Heart left ventricle (tissue), 13 donors: ENCODE measurements at regions not wholly inside any gene's neighbourhood (a gene's known extent, or its start where the extent isn't known, plus 50 kb on each side); places are given as distances from the start of the nearest gene placed in this dataset.

ENCODE experiments used
- POLR2A ChIP-seq, 2 donors: fragments of 450-650 bp; IDR thresholded peaks; one replicate each; pipeline ENCODE4 v1.6.1; 2017; ENCODE audit warnings: antibody characterized with exemption in 2 of 2, mild to moderate bottlenecking in 2 of 2, moderate library complexity in 2 of 2
- TF ChIP-seq, protein P1 (sequence below), 12 donors: fragments of 200-600 bp; sonication (generic) in 4 of 12; IDR thresholded peaks; one replicate each; pipeline versions ENCODE4 v1.5.0 to v1.8.0; 2018 to 2022; ENCODE audit warnings: antibody characterized with exemption in 12 of 12, mild to moderate bottlenecking in 5 of 12
- donor health status: ischemic (EF 13 %, LVEDD 7.1; RV severe dilation, severe dysfunction).
- donor health status: DM: no; HTN: yes; CAD: no.
- donor health status: DM: no; HTN: no; CAD: no.
- donor health status: ischemic (EF 25% LVEDD 6.9; RV normal size, moderate dysfunction).
- donor health status: ischemic (EF 25% LVEDD 5.7; RV mildly dilated, moderate dysfunction).
- donor health status: ischemic (EF 35%, LVEDD 5.7; RV mildly dilated, moderate dysfunction).
- donor health status: nonischemic (EF 11% LVEDD 7.7; RV severe dilation, severe dysfunction).
- donor health status: DM: yes; HTN: yes; CAD: no.
- donor health status: PGD.
- donor health status: ischemic (EF 29% LVEDD 5.4; RV normal size, mild dysfunction).
- donor health status: nonischemic (EF 23%, LVEDD 6.1; RV moderate dilation, normal function).

DNA sequence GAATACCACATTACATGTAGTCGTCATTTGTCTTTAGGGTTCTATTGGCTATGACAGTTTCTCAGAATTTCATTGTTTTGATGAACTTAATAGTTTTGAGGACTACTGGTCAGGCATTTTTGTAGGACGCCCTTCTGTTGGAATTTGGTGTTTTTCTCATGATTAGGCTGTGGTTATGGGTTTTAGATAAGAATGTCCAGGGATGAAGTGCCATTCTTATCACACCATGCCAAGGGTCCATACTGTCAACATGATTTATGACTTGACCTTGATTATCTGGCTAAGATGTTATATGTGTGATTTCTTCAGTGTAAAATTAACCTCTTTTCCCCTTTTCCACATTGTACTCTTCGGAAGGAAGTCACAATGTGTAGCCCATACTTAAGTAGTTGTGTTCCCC lies 135.3 kb downstream of the DIPK2A start:
- TF ChIP-seq, protein P1, sequence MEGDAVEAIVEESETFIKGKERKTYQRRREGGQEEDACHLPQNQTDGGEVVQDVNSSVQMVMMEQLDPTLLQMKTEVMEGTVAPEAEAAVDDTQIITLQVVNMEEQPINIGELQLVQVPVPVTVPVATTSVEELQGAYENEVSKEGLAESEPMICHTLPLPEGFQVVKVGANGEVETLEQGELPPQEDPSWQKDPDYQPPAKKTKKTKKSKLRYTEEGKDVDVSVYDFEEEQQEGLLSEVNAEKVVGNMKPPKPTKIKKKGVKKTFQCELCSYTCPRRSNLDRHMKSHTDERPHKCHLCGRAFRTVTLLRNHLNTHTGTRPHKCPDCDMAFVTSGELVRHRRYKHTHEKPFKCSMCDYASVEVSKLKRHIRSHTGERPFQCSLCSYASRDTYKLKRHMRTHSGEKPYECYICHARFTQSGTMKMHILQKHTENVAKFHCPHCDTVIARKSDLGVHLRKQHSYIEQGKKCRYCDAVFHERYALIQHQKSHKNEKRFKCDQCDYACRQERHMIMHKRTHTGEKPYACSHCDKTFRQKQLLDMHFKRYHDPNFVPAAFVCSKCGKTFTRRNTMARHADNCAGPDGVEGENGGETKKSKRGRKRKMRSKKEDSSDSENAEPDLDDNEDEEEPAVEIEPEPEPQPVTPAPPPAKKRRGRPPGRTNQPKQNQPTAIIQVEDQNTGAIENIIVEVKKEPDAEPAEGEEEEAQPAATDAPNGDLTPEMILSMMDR (IDR thresholded peaks at IDR 0.05): no peak
- TF ChIP-seq POLR2A (IDR thresholded peaks at IDR 0.05): no peak
